Fibroblast of the aortic adventitia (primary cell): ENCODE measurements at regions not wholly inside any gene's neighbourhood (a gene's known extent, or its start where the extent isn't known, plus 50 kb on each side); places are given as distances from the start of the nearest gene placed in this dataset.

ENCODE experiments used
- DNase-seq: peaks from one replicate; pipeline ENCODE4 v3.0.0-alpha.2; 2010; ENCODE audit warnings: low read depth
- H3K4me3 ChIP-seq: 2 replicates; pipeline ENCODE4 v1.5.1; 2011; ENCODE audit warnings: low read depth, mild to moderate bottlenecking, control low read depth, low read length, moderate library complexity
- TF ChIP-seq, protein P1 (sequence below): IDR thresholded peaks from 2 replicates; pipeline ENCODE4 v1.5.1; 2011; ENCODE audit warnings: mild to moderate bottlenecking, low read length, control low read depth, inconsistent platforms; ENCODE audit not compliant: insufficient read depth

GRCh38 chr7:153415632-153416031 is 636.6 kb upstream of the DPP6 start:
- DNase-seq, result no peak
- TF ChIP-seq, protein P1, sequence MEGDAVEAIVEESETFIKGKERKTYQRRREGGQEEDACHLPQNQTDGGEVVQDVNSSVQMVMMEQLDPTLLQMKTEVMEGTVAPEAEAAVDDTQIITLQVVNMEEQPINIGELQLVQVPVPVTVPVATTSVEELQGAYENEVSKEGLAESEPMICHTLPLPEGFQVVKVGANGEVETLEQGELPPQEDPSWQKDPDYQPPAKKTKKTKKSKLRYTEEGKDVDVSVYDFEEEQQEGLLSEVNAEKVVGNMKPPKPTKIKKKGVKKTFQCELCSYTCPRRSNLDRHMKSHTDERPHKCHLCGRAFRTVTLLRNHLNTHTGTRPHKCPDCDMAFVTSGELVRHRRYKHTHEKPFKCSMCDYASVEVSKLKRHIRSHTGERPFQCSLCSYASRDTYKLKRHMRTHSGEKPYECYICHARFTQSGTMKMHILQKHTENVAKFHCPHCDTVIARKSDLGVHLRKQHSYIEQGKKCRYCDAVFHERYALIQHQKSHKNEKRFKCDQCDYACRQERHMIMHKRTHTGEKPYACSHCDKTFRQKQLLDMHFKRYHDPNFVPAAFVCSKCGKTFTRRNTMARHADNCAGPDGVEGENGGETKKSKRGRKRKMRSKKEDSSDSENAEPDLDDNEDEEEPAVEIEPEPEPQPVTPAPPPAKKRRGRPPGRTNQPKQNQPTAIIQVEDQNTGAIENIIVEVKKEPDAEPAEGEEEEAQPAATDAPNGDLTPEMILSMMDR, result no peak
- no peak overlapping the region for H3K4me3 ChIP-seq

GRCh38 chr7:153422291-153423209 is 629.6 kb upstream of the DPP6 start:
- DNase-seq, result no peak
- H3K4me3 ChIP-seq, result no peak overlapping the region
- TF ChIP-seq, protein P1, result no peak

- H3K4me3 ChIP-seq, result no peak overlapping the region
- DNase-seq, result no peak
- TF ChIP-seq, protein P1, result no peak
Observed at GRCh38 chr7:153423210-153423590, 629.0 kb upstream of the DPP6 start.

DNA sequence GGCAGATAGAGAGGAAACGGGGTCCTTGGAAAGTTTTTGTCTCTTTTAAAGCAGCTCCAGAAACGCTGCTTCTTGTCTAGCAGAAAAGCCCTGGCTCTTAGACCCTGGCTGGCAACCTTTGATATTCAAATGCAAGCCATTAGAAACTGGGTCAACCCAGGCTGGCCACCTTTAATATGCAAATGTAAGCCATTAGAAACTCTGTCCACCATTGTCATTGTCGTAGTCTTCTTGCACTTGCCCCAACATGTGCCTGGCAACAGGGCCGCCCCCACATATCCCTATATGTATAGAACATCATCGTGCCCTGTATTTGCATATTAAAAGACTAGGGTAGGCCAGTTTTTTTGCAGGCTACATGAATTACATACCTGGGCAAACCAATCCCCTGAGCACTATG is 621.3 kb upstream of the DPP6 start:
- H3K4me3 ChIP-seq, result no peak overlapping the region
- no peak for DNase-seq
- TF ChIP-seq, protein P1, result no peak

DNA sequence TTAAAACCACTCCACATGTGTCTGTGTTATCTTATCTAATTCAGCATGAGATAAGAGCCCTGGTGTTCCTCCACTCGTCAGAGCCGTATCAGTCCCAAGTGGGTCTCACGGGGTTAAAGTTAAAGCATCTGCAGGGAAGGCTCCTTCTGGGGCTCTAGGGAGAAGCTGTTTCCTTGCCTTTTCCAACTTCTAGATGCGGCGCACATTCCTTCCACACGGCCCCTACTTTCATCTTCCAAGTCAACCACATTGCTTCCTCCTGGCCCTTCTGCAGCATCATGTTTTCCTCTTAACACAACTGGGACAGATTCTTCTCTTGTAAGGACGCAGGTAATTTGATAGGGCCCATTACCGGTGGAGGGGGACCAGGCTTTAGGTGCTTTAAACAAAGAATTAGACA is 620.1 kb upstream of the DPP6 start:
- no peak for DNase-seq
- TF ChIP-seq, protein P1, result no peak
- H3K4me3 ChIP-seq, result no peak overlapping the region

DNA sequence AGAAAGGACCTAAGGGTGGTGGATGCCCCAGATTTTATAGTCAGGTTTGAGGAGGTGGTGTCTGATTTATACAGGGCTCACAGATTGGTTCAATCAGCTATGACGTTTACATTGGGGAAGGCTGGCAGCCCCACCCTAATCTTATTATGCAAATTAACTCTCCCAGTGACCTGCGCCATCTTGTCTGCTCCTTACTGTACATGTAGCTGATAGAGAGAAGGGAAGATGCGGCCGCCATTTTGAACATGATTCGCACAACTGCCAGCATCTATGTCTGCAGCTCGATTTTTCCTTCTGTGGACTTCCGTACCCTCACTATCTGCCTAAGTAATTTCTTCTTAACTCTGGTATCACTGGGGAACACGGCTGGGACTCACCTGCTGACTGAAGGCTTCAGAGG is 619.0 kb upstream of the DPP6 start:
- TF ChIP-seq, protein P1, result no peak
- no peak overlapping the region for H3K4me3 ChIP-seq
- no peak for DNase-seq
